ENCODE measurements at regions not wholly inside any gene's neighbourhood (a gene's known extent, or its start where the extent isn't known, plus 50 kb on each side); places are given as distances from the start of the nearest gene placed in this dataset.
"Not testable (repeated sequence)": the region's sequence is repeated elsewhere in the genome, so short reads cannot be mapped to it uniquely, and the experiment has no call there.

DNA sequence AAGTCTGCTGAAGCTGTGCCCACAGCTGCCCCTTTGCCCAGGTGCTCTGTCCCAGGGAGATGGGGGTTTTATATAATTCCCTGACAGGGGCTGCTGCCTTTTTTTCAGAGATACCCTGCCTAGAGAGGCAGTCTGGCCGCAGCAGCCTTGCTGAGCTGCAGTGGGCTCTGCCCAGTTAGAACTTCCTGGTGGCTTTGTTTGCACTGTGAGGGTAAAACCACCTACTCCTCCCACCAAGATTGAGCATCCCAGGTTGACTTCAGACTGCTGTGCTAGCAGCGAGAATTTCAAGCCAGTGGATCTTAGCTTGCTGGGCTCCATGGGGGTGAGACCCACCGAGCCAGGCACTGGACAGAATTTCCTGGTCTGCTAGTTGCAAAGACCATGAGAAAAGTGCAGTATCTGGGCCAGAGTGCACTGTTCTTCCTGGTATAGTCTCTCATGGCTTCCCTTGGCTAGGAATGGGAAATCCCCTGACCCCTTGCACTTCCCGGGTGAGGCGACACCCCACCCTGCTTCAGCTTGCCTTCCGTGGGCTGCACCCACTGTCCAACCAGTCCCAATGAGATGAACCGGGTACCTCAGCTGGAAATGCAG lies 166.0 kb upstream of the NPY start:
- not testable (repeated sequence) for H3K27me3 ChIP-seq (ENCODE audit: insufficient read depth, low read length); H3K4ac ChIP-seq (ENCODE audit: low read depth, low read length); H3K23ac ChIP-seq (ENCODE audit: low read length); H4K8ac ChIP-seq (ENCODE audit: low read depth, low read length); H3K79me1 ChIP-seq (ENCODE audit: low read length); H3K4me3 ChIP-seq (ENCODE audit: low read depth, low read length); H3K36me3 ChIP-seq (ENCODE audit: control insufficient read depth in 1 of 2, insufficient read depth in 2 of 2, low read length in 2 of 2); H2BK12ac ChIP-seq (ENCODE audit: low read length); H2BK5ac ChIP-seq (ENCODE audit: low read depth, low read length, poor library complexity); H3K79me2 ChIP-seq (ENCODE audit: control insufficient read depth, insufficient read depth, low read length, poor library complexity); H3K14ac ChIP-seq (ENCODE audit: low read length); H3K18ac ChIP-seq (ENCODE audit: low read length); H4K12ac ChIP-seq (ENCODE audit: low read depth, low read length); DNase-seq; H3K9ac ChIP-seq (ENCODE audit: low read length); H3K9me3 ChIP-seq (ENCODE audit: insufficient read depth, low read depth, low read length); H2BK120ac ChIP-seq (ENCODE audit: insufficient read depth, low read length, poor library complexity); H2AFZ ChIP-seq (ENCODE audit: insufficient read depth, low read length, poor library complexity); H2AK5ac ChIP-seq (ENCODE audit: low read length); H3K4me2 ChIP-seq (ENCODE audit: low read length); H4K91ac ChIP-seq (ENCODE audit: low read depth, low read length); H3K27ac ChIP-seq (ENCODE audit: low read depth, low read length); H3K4me1 ChIP-seq (ENCODE audit: control insufficient read depth in 1 of 2, insufficient read depth in 2 of 2, low read length in 2 of 2)
- no CpG with 5 or more reads among the region's 7 CpGs for WGBS (ENCODE audit: extremely low coverage, insufficient coverage, insufficient read length)

GRCh38 chr7:24119852-24120251 lies 164.1 kb upstream of the NPY start:
- Histone ChIP-seq H3K9me3 (ENCODE audit: insufficient read depth, low read depth, low read length) (no peaks in the 10 kb centered on the region), H3K79me2 (ENCODE audit: control insufficient read depth, insufficient read depth, low read length, poor library complexity) (no peaks in the 10 kb centered on the region), H3K23ac (ENCODE audit: low read length) (no peak overlapping the region), H2BK12ac (ENCODE audit: low read length) (no peak overlapping the region), H4K91ac (ENCODE audit: low read depth, low read length) (no peak overlapping the region), H2AFZ (ENCODE audit: insufficient read depth, low read length, poor library complexity) (no peak overlapping the region), H3K4ac (ENCODE audit: low read depth, low read length) (no peak overlapping the region), H2BK5ac (ENCODE audit: low read depth, low read length, poor library complexity) (no peak overlapping the region), H3K14ac (ENCODE audit: low read length) (no peak overlapping the region), H3K4me2 (ENCODE audit: low read length) (no peak overlapping the region), H4K12ac (ENCODE audit: low read depth, low read length) (no peak overlapping the region), H3K27me3 (ENCODE audit: insufficient read depth, low read length) (no peaks in the 10 kb centered on the region), H4K8ac (ENCODE audit: low read depth, low read length) (no peak overlapping the region), H3K4me1 (ENCODE audit: control insufficient read depth in 1 of 2, insufficient read depth in 2 of 2, low read length in 2 of 2) (no peaks in the 10 kb centered on the region), H3K18ac (ENCODE audit: low read length) (no peak overlapping the region), H2BK120ac (ENCODE audit: insufficient read depth, low read length, poor library complexity) (no peak overlapping the region), H3K27ac (ENCODE audit: low read depth, low read length) (no peak overlapping the region), H3K9ac (ENCODE audit: low read length) (no peak overlapping the region), H3K79me1 (ENCODE audit: low read length) (no peaks in the 10 kb centered on the region), H2AK5ac (ENCODE audit: low read length) (no peak overlapping the region), H3K4me3 (ENCODE audit: low read depth, low read length) (no peak overlapping the region), H3K36me3 (ENCODE audit: control insufficient read depth in 1 of 2, insufficient read depth in 2 of 2, low read length in 2 of 2) (no peaks in the 10 kb centered on the region)
- no peak for DNase-seq
- WGBS (ENCODE audit: extremely low coverage, insufficient coverage, insufficient read length) = no CpG with 5 or more reads among the region's 5 CpGs

DNA sequence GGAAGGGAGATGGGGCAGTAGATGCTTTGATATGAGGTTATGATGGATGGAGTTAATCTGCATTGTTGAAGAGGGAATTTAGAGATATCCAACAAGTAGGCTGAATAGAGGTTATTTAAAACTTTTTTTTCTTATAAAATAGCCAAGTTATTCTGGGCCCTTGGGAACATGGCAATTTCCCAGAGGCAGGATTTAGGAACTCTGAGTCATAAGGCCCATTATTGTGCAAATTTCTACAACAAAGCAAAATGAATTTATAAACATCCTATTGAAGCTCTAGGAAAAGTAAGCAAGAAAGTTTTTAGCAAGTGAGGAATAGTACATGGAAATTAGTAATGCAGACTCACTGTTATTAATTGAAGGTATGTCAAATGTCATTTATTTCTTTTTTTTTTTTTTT lies 160.9 kb upstream of the NPY start:
- Histone ChIP-seq H2AK5ac (ENCODE audit: low read length) (no peak overlapping the region), H4K12ac (ENCODE audit: low read depth, low read length) (no peak overlapping the region), H3K18ac (ENCODE audit: low read length) (no peak overlapping the region), H3K79me1 (ENCODE audit: low read length) (no peaks in the 10 kb centered on the region), H3K27ac (ENCODE audit: low read depth, low read length) (no peak overlapping the region), H3K79me2 (ENCODE audit: control insufficient read depth, insufficient read depth, low read length, poor library complexity) (no peaks in the 10 kb centered on the region), H3K4ac (ENCODE audit: low read depth, low read length) (no peak overlapping the region), H3K14ac (ENCODE audit: low read length) (no peak overlapping the region), H3K27me3 (ENCODE audit: insufficient read depth, low read length) (no peaks in the 10 kb centered on the region), H2BK120ac (ENCODE audit: insufficient read depth, low read length, poor library complexity) (no peak overlapping the region), H3K36me3 (ENCODE audit: control insufficient read depth in 1 of 2, insufficient read depth in 2 of 2, low read length in 2 of 2) (no peaks in the 10 kb centered on the region), H4K8ac (ENCODE audit: low read depth, low read length) (no peak overlapping the region), H3K4me2 (ENCODE audit: low read length) (no peak overlapping the region), H2BK5ac (ENCODE audit: low read depth, low read length, poor library complexity) (no peak overlapping the region), H2AFZ (ENCODE audit: insufficient read depth, low read length, poor library complexity) (no peak overlapping the region), H4K91ac (ENCODE audit: low read depth, low read length) (no peak overlapping the region), H3K4me3 (ENCODE audit: low read depth, low read length) (no peak overlapping the region), H3K23ac (ENCODE audit: low read length) (no peak overlapping the region), H3K4me1 (ENCODE audit: control insufficient read depth in 1 of 2, insufficient read depth in 2 of 2, low read length in 2 of 2) (no peaks in the 10 kb centered on the region), H3K9me3 (ENCODE audit: insufficient read depth, low read depth, low read length) (no peaks in the 10 kb centered on the region), H3K9ac (ENCODE audit: low read length) (no peak overlapping the region), H2BK12ac (ENCODE audit: low read length) (no peak overlapping the region)
- DNase-seq = no peak

GRCh38 chr7:24125765-24126164 lies 158.2 kb upstream of the NPY start:
- H3K14ac ChIP-seq (ENCODE audit: low read length) = no peak overlapping the region
- H3K27me3 ChIP-seq (ENCODE audit: insufficient read depth, low read length) = no peaks in the 10 kb centered on the region
- H3K4ac ChIP-seq (ENCODE audit: low read depth, low read length) = no peak overlapping the region
- no peak overlapping the region for H2BK120ac ChIP-seq (ENCODE audit: insufficient read depth, low read length, poor library complexity)
- H4K8ac ChIP-seq (ENCODE audit: low read depth, low read length) = no peak overlapping the region
- H3K27ac ChIP-seq (ENCODE audit: low read depth, low read length) = no peak overlapping the region
- no peaks in the 10 kb centered on the region for H3K9me3 ChIP-seq (ENCODE audit: insufficient read depth, low read depth, low read length)
- DNase-seq = no peak
- H3K18ac ChIP-seq (ENCODE audit: low read length) = no peak overlapping the region
- no peak overlapping the region for H4K12ac ChIP-seq (ENCODE audit: low read depth, low read length)
- H3K23ac ChIP-seq (ENCODE audit: low read length) = no peak overlapping the region
- no peak overlapping the region for H2AK5ac ChIP-seq (ENCODE audit: low read length)
- no peaks in the 10 kb centered on the region for H3K79me2 ChIP-seq (ENCODE audit: control insufficient read depth, insufficient read depth, low read length, poor library complexity)
- no peaks in the 10 kb centered on the region for H3K36me3 ChIP-seq (ENCODE audit: control insufficient read depth in 1 of 2, insufficient read depth in 2 of 2, low read length in 2 of 2)
- H3K9ac ChIP-seq (ENCODE audit: low read length) = no peak overlapping the region
- H2BK12ac ChIP-seq (ENCODE audit: low read length) = no peak overlapping the region
- no peak overlapping the region for H3K4me3 ChIP-seq (ENCODE audit: low read depth, low read length)
- no peak overlapping the region for H4K91ac ChIP-seq (ENCODE audit: low read depth, low read length)
- H3K79me1 ChIP-seq (ENCODE audit: low read length) = no peaks in the 10 kb centered on the region
- H2AFZ ChIP-seq (ENCODE audit: insufficient read depth, low read length, poor library complexity) = no peak overlapping the region
- H3K4me1 ChIP-seq (ENCODE audit: control insufficient read depth in 1 of 2, insufficient read depth in 2 of 2, low read length in 2 of 2) = no peaks in the 10 kb centered on the region
- no peak overlapping the region for H2BK5ac ChIP-seq (ENCODE audit: low read depth, low read length, poor library complexity)
- WGBS (ENCODE audit: extremely low coverage, insufficient coverage, insufficient read length) = no CpG with 5 or more reads among the region's 1 CpG
- H3K4me2 ChIP-seq (ENCODE audit: low read length) = no peak overlapping the region
